GM12801 (cell line): ENCODE measurements at regions not wholly inside any gene's neighbourhood (a gene's known extent, or its start where the extent isn't known, plus 50 kb on each side); places are given as distances from the start of the nearest gene placed in this dataset.

Source experiments
- TF ChIP-seq, protein P1 (sequence below): IDR thresholded peaks from one replicate; pipeline ENCODE4 v1.5.1; 2011; ENCODE audit warnings: control low read depth; ENCODE audit not compliant: insufficient read length; ENCODE audit errors: extremely low read depth

DNA sequence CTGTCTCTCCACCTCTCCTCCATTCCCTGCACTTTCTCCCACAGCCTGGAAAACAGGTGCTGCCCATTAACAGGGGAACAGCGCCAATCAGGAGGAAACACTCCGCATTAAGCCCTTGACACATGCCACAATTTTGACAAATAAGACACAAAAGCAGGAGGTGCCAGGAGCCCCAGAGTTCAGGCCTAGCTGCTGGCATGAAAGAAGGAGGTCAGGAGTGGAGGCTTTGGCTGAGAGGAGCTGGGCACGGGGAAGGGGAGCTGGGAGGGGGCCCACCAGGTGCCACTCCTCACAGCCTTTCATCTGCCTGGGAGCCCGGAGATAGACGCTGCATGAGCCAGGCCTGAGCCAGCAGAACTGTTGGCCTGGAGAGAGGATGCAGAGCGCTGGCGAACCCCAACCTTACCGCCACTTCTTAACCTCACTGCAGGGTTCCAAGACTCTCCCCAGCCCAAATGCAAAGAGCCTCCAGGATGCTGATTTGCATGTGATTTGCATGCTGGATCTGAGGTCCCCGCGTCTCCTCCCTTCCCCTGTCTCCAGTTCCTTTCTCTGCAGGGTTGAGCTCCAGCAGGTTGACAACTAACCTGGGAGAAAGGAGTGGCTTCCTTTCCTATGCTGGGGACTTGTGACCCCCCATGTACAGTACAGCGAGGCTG lies 139.8 kb upstream of the SDK2 start:
- TF ChIP-seq, protein P1, sequence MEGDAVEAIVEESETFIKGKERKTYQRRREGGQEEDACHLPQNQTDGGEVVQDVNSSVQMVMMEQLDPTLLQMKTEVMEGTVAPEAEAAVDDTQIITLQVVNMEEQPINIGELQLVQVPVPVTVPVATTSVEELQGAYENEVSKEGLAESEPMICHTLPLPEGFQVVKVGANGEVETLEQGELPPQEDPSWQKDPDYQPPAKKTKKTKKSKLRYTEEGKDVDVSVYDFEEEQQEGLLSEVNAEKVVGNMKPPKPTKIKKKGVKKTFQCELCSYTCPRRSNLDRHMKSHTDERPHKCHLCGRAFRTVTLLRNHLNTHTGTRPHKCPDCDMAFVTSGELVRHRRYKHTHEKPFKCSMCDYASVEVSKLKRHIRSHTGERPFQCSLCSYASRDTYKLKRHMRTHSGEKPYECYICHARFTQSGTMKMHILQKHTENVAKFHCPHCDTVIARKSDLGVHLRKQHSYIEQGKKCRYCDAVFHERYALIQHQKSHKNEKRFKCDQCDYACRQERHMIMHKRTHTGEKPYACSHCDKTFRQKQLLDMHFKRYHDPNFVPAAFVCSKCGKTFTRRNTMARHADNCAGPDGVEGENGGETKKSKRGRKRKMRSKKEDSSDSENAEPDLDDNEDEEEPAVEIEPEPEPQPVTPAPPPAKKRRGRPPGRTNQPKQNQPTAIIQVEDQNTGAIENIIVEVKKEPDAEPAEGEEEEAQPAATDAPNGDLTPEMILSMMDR = no peak

DNA sequence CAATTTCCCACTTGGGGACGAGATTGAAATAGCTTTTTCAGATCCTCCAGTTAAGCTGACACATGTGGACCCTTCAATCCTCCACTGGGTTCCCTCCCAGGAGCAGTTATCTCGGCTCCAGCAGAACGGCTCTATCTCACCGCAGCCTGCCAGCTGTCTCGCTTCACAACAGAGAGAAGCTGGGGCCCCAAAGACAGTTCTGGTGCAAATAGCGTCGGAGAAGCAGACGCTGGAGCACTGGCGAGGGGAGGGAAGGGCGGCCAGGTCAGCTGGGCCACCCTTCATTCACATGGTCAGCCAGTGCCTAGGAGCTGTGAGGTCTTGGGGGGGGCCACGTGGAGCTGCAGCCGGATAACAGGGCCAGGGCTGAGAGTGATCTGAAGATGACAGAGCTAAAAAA lies 141.3 kb upstream of the SDK2 start:
- TF ChIP-seq, protein P1 = no peak

- TF ChIP-seq, protein P1 = no peak
Measured at GRCh38 chr17:73785958-73786743, 141.9 kb upstream of the SDK2 start.

DNA sequence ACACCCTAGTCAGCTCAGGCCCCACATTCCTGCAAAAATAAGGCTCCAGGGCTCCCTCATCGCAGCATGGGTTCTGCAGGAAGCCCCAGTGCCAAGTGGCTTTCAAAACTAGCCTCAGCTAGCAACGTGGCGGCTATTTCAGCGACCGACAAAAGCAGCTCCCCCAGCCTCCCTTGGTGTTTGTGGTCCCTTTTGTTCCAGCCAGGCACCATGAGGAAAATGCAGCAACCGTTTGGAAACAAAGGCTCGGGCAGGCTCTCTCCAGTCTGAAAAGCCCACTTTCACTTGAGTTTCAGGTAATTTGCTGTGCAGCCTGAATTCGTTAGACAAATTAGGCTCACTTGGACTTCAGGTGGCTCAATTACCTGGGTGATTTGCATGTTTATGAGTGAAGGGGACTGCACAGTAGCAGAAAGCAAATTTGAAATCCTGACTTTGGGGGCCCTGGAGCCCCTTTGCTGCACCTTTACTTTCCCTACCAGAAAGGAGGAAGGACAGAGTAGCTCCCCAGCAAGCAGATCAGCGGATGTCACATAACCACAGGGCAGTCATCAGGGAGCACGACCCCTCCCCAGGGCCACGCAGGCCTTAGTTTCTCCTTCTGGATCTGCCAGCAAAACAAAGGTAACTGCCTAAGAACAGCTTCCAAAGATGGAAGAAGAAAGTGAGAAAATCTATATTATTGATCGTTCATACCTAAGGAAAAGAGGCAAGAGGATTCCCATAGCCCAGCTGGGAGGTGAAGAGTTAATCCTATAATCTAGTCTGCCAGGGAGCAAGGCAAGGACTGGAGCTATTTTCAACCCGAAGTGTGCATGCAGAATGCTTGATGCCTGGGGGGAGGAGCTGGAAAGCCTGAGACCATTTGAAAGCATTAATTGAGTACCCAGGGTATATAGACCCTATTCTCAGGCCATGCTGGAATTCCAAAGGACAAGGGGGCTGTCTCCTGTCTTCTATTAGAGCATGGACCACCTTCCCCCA lies 143.1 kb upstream of the SDK2 start:
- TF ChIP-seq, protein P1 = no peak

- TF ChIP-seq, protein P1 = no peak
Measured at GRCh38 chr17:73788111-73788510, 143.9 kb upstream of the SDK2 start.

DNA sequence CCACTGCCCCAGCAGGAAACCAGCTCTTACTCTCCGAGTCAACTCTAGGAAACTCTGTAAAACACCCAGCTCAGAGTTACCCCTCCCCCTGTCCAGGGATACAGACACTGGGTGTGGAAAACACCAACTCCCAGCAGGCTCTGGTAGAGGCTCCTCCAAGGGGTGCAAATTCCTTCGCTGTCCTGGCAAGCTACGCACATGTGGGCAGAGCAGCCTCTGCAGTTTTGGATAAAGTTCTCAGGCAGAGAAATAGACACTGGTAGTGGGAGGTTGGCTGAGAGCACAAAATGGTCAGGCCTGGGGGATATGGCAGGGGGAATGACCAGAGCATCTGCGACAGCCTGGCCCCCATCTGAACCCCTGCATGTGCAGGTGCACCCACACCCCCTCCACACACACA lies 146.9 kb upstream of the SDK2 start:
- TF ChIP-seq, protein P1 = no peak

GRCh38 chr17:73791631-73792030 lies 147.4 kb upstream of the SDK2 start:
- TF ChIP-seq, protein P1 = no peak
